GM18511 (cell line): ENCODE measurements at regions not wholly inside any gene's neighbourhood (a gene's known extent, or its start where the extent isn't known, plus 50 kb on each side); places are given as distances from the start of the nearest gene placed in this dataset.
"Not testable (repeated sequence)": the region's sequence is repeated elsewhere in the genome, so short reads cannot be mapped to it uniquely, and the experiment has no call there.

Source experiments
- ATAC-seq: cut with Tn5 transposase; IDR thresholded peaks from one replicate; pipeline ENCODE4 v1.9.1; 2021; ENCODE audit warnings: mild to moderate bottlenecking, moderate library complexity; ENCODE audit not compliant: unreplicated experiment

DNA sequence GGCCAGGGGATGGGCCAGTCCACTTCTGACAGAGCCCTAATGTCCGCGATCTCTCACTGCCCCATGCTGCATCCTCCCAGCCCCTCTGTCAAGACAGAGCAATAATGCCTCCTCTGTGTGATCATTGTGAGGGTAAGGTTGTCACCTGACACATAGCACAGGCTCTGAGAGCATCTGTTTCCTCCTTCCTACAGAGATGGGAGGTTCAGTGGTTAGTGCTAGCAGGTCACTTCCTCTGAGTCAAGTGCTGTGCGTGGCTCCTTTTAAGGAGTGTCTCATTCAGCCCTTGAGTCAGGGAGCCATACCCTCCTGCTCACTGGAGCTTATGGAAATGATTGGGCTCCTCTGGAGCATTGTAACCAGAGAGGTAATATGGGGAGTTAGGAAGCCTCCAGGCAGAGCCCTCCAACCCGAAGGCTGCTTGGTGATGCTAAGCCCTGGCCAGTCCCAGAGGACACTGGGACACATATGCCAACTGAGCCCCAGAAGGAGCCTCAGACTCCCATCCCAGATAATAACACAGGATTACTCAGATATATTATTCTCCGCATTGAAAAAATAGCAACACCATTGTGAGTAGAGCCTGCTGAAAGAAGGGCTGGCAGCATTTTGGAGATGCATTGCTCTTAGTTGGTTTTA, 189.0 kb downstream of the GALNT1 start:
- peak; percentile 48 for ATAC-seq

DNA sequence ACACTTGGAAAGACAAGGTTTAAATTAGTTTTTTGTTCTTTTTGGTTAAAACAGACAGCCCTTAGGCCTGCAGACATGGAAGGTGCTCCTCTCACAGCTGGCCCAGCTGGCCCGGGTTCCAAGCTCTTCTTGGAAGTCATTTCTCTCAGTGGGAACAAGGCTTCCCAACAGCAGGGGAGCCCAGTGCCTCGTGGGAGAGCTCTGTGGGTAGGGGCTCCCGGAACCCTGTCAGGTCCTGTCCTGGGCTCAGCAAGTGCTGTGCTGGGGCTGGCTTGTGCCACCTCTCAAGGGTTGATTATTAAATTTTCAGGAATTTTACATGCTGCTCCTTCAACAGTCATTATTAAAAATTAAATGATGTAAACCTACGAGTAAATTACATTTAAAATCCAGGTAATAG, 189.6 kb downstream of the GALNT1 start:
- ATAC-seq, result no peak

DNA sequence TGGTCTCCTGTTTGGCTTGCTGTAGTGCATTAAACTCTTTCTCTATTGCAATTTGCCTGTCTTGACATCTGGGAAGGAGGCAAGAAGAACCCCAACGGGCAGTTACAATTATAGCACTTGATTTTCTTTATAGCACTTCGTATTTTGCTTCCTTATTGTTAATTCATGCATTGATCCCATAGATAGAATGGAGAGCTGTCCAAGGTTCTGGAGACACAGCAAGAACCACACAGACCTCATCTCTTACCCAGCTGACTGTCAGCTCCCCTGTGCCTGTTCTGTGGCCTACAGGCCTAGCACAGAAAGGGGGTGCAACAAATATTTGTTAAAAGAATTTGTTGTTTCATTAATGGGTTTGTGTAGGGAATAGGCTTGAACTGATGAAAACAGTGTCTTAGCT, 194.3 kb downstream of the GALNT1 start:
- no peak for ATAC-seq

DNA sequence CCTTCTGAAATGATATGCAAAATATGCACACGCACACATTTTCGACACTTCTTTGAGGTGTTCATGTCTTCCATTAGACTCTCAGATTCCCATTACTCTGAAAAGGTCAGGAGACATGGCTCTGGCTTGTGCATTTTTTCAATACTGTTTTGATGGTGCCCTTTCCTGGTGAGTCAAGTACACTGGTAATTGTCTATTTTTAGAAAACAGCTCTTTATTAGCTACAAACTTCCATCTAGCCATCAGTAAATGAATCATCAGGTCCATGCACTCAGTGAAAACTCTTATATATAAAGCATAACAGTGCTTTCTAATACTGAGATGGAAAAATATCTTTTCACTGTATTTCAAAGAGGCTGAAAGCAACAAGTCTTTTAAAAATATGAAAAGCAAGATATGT, 194.9 kb downstream of the GALNT1 start:
- no peak for ATAC-seq

DNA sequence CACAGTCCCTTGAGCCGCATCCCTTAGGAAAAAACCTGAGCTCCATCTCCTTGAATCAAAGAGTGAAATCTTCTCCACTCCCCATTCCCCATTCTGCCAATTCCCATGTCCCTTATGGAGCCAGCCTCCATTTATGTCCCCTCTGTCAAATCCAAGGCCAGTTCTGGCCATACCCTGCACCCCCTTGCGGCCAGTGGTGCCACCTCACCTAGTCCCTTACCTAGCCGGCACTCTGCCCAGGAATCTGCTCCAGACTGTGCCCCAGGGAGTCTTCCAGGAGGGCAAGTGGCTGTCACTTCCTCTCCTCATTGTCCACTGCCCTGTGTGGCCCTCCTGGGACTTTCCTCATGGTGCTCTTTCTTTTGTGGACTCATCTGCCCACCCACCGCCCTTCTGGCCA, 195.4 kb upstream of the RMP24 start:
- ATAC-seq, result no peak

DNA sequence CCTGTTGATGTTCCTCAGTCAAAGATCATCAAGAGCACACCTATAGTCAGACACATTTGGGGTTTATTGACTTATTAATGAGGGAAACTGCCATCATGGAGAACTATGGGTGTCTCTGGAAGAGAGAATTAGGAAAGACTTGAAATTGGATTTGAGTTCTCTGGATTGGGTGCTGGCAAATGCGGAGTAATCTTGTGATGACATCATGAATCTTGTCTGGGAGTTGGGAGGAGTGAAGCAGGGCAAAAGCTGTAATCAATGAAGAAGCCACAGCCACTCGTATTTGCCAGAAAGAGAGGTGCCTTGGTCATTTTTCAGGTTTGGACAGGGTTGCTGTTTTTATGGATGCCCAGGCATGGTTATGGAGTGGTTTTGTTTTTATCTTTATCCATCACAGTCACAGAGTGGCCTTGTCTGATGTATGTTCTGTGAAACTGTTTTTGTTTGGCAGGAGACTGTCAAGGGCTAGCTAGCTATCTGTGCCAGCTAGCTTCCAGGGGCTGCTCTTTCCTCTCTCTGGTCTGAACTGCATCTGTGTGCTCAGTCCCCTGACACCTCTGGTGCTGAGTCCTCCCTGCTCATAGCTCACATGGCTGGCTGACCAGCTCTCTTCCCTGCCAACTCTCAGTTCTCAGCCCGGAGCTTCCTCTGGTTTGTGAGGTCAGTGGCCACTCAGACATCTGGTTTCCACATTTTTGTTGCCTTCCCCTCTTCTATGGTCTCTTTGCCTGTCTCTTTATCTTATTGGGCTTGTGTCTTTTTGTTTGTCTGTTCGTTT, 193.4 kb upstream of the RMP24 start:
- no peak for ATAC-seq

DNA sequence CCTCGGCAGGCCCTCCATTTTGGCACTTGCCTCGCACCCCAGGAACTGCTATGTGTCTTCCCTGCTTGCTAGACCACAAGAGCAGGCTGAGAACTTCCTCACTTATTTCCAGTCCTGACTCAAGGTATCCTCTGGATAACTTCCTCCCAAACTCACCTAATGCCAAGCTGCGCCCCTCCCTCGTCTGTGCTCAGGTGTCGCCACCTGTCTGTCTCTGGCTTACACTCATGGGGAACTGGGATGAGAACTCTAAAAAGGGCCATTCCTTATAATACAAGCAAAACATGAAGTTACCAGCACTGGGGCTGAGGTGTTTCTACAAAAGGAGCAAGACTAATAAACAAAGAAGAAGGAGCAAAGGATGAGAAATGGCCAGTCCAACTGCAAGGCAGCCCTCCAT, 191.5 kb upstream of the RMP24 start:
- no peak for ATAC-seq

DNA sequence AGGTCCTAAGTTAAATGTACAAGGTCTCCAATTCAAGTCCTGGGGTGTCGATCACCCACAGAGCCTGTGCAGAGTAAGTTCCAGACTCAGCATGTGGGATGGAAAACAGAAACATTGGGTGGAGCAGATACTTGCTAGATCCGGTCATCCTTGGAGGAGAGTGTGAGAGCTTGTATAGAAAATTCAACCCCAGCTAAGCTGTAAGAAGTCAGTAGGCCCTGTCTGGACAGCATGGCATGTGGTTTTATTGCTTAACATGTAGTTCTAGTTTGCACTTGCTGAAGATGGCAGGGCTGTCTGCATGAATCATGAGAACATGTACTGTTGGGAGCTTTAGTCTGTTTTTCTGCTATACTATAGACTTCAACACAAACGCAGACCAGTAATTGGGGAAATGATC, 189.6 kb upstream of the RMP24 start:
- no peak for ATAC-seq

DNA sequence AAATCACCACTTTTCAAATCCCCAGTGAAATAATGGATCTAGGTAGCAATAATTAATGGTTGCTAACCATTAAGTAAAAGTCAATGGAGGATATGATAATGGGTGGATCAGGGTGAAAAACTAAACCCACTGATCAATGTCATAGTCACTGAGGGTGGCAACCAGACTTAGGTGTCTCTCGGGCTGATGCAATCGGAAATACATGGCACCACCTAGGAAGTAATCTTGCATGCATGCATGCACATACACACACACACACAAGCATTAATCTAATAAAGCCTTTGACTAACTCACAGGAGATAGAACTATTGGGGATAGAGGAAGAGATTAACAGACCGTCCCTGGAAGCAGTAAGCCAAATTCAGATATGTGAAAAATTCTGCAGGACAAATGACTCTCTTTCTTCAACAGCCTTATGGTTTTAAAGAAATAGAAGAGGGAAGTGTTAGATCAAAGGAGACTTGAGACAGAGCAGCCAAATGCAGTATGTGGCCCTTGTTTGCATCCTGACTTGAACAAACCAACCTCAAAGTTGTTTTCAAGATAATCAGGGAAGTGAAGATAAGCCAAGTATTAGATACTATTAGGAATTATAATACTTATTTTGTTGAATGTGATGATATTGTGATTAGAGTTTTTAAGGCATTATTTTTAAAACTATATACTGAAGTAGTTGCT, 186.0 kb upstream of the RMP24 start:
- ATAC-seq, result no peak

DNA sequence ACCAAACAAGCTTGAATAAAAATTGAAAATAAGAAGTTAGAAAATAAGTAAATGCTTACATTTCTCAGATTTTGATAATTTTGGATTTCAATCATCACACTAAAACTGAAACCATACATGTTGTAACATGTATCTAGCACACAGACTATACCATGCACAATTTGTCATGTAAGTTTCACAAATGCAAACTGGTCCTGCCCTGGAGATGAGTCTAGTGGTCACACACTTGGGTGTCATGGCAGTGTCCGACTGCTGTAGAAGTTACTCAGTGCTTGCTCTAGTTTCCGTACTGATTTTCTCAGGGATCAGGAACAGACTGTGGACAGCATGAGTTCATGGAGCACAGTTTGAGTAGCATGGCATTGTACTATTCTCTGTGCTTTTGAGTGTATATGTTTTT, 182.9 kb upstream of the RMP24 start:
- ATAC-seq, result no peak

DNA sequence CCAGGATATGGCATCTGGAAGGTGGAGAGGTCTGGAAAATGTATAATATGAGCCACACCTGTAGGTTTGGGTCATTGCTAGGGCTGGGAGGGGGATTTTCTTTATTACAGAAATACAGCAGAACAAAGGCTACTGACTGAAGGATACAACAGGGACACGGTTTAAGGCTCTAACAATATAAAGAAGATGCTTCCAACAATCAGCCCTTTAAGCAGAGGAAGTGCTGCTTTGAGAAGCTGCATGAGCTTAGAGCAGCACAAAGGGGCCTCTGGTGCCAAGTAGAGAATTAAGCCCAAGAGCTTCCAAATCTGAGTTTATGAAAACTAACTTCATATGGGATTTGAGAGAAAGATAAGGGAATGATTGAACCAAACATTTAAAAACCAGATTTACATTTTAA, 174.5 kb upstream of the RMP24 start:
- no peak for ATAC-seq

DNA sequence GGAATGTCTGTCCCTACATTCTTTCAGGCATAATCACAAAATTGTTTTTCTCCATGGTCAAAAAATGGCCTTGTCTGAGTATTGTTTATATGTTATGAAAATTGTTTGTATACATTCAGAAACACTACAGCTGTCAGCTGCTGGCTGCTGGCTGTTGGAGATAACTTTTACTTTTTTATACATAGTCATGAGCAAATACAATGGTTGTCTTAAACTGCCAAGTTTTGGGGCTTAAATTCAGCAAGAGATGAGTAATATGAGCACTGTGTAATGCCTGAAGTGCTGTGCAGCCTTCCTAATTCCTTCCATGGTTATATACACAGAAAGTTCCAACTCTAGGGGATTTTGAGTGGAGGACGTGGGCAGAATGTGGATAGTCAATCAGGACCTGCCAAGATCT, 168.9 kb upstream of the RMP24 start:
- ATAC-seq, result no peak

DNA sequence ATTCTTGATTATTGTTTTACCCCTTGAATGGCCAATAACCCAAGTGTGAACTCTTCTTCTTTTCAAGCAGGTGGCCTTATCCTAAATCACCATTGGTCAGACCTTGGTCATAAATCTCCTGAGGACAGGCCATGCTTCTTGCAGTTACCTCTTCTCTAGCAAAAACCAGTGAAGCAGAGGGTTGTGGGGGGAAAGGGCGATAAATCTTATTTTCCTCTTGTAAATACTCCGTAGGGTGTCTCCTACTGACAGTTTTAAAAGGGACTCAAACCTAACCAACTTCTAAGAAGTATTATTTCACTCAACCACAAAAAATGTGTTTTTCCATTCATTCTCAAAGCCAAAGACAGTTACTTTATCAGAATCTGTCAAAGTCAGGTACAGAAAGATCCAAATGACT, 168.1 kb upstream of the RMP24 start:
- no peak for ATAC-seq

DNA sequence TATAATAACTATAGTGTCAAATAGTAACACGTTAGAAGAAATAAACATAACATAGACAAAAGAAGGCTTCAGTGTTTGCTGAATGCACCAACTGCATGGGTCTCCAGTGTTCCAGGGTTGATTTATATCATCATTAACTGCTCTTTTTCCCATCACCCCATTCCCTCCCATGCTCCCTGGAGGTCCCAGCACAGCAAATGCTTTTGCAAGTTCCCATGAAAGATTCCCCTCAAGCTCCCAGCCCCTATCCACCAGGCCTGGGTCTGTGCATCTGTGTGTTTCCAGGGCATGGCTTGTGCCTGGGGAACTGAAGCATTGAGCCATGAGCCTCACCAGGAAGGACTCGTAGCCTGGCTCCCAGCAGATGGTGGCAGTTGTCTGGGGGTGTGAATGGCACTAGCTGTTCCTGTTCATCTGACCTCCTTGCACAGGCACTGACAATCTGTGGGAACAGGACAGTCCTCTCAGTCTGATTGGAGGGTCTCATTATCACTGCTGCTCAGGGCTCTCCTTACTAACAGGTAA, 164.6 kb upstream of the RMP24 start:
- no peak for ATAC-seq

DNA sequence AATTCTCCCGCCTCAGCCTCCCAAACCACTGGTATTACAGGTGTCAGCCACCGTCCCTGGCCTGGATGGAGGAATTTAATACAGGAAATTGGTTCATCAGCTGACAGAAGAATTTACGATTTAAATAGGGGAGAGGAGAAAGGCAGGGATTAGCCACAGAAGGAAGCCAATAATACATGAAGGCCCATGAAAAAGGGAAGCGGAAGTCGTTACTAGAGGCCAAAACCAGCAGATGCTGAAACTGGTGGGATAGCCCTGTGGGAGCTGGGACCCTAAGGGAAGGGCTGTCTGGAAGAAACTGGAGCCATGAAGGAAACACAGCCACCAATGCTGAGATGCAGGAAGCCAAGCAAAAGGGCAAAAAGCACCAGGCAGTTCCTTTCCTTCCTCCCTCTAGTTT, 163.7 kb upstream of the RMP24 start:
- no peak for ATAC-seq

DNA sequence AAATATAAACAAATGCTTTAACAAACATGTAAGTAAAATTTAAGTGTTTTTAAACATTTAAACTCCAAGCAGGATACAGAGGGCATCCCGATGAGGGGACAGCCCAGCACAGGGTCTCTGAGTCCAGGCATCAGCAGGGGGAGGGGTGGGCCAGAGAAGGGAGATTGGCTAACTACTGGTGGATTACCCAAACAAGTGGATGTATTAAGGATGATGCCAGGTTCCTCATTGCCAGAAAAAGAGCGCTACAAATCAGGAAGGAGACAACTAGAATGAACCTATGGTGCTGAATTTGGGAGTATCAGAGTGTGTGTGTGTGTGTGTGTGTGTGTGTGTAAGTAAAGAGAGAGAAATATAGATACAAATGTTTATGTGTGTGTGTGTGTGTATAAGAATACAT, 162.0 kb upstream of the RMP24 start:
- ATAC-seq, result no peak

DNA sequence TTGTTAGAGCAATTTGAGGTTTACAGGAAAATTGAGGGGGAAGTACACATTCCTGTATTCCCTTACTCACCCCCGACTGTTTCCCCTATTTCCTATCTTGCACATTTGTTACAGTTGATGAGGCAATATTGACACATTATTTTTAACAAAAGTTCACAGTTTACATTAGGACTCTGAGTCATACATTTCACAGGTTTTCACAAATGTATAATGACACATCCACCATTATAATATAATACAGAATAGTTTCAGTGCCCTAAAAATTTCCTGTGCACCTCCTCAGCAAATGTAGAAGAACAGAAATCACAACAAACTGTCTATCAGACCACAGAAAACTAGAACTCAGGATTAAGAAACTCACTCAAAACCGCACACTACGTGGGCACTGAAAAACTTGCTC, 160.6 kb upstream of the RMP24 start:
- ATAC-seq, result no peak

DNA sequence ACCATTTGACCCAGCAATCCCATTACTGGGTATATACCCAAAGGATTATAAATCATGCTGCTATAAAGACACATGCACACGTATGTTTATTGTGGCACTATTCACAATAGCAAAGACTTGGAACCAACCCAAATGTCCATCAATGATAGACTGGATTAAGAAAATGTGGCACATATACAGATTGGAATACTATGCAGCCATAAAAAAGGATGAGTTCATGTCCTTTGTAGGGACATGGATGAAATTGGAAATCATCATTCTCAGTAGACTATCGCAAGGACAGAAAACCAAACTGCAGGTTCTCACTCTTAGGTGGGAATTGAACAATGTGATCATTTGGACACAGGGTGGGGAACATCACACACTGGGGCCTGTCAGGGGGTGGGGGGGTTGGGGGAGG, 157.5 kb upstream of the RMP24 start:
- not testable (repeated sequence) for ATAC-seq

DNA sequence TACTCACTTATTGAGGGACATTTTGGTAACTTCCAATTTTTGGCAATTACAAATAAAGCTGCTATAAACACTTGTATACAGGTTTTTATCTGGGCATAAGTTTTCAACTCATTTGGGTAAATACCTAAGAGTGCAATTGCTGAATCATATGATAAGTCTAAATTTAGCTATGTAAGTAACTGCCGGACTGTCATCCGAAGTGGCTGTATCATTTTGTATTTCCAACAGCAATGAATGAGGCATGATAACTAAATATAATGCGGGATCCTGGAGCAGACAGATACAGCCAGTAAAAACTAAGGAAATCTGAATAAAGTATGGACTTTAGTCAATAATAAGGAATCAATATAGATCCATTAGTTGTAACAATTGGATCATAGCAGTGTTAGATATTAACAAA, 156.5 kb upstream of the RMP24 start:
- ATAC-seq, result no peak

DNA sequence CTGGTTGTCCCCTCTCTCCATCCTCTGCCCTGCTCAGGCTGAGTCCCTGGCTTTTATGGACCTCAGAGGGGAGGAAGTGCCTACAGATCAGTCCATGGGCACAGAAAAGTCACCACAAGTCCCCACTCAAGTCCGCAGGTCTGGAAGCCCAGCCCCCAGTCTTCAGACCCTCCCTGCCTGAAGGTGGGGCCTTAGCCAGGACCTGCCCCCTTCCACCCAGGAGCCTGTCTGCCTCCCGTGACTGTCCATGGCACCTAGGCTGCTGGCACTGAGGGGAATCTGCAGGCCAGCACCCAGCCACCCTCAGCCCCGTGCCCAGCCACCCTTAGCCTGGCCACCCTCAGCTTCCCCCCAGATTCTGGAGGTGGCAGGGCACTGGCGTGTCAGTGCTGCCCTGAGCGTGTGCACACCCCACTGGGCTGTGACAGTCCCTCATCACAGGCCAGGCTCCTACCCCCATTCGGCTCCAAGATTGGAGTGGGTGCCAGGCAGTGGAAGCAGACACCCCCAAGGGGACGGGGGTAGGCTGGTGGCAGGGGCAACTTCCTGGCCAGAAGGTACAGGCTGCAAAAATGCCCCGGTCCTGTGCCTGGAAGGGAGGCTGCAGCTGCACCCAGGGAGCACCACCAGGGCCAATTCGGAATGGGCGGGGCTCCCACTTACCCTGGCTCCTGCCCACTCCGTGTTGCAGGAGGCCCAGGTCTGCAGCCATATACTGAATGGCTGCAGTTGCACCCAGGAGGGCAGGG, 154.7 kb upstream of the RMP24 start:
- ATAC-seq, result no peak

DNA sequence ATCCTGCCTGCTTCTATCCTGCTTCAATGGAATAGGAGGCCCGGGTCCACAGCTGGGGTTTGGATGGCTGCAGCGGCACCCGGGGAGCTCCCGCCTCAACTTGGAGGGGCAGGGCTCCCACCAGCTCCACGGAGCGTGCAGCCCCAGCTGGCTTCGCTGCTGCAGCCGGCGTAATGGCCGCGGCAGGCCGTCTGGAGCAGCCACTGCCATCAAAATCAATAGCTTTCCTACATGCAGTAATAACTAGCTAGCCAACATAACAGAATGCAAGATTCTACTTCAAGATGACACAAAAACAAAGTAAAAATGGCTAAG, 154.2 kb upstream of the RMP24 start:
- no peak for ATAC-seq

DNA sequence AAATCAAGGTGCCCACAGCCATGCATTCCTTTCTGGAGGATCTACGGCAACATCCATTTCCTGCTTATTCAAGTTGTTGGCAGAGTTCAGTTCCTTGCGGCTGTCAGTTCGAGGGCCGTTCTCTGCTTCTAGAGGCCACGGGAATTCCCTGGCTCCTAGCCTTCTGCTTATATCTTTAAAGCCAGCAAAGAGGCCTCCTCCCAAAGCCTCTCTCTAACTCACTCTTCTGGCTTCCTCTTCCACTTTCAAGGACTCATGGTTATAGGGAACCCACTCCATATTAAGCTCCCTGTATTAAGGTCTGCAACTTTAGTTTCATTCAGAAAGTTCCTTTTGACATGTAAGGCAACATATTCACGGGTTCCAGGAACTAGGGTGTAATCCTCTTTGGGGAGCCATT, 150.1 kb upstream of the RMP24 start:
- no peak for ATAC-seq
